ENCODE measurements at regions not wholly inside any gene's neighbourhood (a gene's known extent, or its start where the extent isn't known, plus 50 kb on each side); places are given as distances from the start of the nearest gene placed in this dataset.

DNA sequence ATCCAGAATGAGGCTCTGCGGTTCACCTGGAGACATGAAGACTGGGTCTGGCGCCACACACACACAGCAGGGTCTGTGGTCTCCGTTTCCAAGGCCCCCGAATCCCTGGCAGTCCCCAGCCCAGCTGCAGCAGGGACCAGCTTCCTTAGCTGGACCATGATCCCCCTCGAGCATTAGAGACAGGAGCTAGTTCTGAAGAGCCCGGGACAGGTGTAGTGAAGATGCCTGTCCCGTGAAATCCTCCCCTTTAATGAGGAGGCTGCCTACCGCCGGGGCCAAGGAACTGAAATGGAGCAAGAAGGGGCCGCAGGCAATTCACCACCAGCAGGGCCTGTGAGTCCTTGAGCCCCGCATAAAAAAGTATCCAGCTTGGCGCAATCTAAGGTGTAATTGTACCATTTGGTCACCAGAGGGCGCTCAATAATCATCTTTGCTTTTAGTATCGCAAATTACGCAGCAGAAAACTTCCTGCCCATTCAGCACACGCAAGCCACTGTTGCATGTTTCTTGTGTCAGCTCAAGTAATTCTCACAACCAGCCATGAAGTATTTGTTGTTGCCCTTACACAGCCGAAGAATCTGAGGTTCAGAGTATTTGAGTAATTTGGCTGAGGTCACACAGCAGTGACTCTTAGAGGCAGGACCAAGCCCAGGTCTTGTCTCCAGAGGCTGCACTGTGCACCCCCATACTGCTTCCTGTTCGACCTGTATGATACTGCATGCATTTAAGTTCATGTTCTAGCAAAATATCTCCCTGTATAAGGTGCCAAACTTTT lies 54.3 kb upstream of the PPP2R5C start:
- DNase-seq = peak; percentile 78

DNA sequence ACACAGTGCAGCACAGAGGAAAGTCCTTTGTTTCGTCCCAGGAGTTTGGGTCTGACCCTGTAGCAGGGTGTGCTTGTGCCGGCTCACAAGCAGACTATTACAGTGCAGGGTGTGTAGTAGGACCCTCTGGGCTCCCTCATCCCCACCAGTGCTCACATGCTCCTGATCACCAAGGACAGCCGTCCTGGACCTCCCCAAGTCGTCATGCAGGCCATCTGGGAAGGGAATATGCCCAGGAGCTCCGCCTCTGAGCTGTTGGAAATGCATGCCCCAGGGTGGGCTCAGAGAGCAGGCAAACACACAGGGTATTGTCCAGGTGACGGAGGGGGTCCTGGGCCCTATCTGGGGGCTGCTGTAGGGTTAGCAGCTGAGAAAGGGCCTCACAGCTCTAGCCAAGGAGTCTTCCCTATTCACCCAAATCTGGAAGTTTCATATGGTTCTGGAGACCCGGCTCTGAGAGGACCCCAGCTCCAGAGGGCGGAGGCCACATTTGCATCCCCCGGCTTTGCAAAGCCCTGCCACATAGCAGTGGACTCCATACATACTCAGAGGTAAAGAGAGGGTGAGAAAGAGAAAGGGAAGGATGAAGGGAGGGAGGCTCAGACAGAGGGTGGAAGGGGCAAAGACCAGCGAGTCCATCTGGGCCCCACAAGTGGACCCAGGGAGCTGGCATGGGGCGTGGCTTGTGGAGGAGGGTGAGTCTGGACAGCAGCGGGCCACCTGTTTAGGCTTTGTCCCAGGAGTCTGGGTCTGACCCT lies 53.5 kb upstream of the PPP2R5C start:
- no peak for DNase-seq

DNA sequence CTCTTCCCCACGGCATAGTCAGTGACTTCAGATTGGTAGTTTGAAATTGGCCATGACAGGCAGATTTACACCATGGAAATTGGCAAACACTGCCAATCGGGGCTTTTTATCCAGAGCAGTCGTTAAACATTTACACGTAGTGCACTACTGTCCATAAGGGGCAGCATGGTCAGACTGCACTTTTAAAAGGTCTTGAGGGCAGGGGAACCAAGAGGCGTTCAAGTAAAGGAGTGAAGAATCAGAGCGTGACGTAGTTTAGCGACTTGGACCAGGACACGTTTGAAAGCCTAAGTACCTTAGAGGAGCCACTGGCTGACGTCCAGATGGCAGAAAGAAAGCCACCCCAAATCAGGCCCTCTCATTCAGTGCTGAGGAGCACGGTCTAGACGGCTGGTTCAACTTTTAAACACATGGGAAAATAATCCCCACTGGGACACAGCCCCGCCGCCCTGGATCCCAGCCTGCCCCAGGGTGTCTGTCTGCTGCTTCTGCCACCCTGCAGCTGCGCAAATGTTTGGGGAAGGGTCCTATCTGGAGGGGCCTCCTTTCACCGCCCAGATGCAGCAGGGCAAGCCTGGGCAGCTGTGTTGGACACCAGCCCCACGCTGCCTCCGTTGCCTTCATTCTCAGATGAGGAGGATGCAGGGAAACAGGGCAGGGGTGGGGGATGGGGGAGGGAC lies 52.5 kb upstream of the PPP2R5C start:
- DNase-seq = no peak

DNA sequence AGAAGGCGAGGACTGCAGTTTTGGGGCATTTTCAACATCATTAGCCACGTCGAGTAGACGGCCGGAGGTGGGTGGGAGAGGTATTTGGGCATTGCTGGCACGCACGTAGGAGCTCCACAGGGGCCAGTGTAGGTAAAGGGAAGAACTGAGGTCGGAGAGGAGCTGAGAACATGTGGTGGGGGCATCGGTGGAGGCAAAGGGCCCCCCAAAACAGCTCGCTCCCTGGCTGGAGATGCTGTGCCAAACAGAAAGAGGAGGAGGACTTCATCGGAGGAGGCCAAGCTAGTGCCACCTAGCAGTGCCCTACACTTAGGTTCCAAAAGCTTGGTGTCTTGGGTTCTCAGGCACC lies 52.0 kb upstream of the PPP2R5C start:
- no peak for DNase-seq

DNA sequence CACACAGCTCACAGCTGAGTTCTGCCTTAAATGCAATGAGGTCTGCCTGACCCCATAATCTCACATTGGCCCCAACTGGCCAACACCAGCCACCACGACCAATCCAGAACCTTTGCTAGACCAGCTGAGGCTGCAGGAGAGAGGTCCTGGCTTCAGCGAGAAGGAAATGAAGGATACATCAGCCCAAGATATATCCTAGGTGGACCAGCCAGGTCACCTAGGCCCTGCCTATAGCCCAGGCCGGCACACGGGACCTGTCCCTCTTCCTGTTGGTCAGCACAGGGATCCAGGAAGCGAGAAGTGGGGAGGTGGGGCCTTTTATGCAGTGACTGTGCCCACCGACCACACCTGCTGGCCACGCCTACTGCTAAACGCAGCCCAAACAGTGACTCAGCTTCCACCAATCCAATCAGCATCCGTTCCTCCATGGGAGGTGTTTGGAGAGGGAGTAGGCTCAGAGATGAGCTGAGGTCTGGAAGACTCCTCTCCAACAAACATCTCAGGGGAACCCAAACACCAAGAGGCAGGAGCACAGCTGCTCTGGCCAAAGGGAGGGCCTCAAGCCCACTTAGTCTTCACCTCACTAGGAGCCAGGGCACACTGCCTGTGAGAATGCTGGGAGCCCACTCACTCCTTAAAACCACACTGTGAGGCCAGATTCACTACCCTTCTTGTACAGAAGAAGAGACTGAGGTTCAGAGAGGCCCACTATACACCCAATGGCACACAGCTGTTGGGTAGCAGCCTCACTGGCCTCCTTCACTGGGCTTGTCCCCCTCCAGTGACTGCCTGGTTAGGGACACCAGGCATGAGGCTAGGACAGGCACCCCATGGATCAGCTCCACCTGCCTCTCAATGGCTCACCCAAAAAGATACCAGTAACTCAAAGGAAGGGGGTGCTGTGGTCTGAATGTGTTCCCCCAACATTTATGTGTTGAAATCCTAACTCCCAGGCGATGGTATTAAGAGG lies 51.3 kb upstream of the PPP2R5C start:
- no peak for DNase-seq

DNA sequence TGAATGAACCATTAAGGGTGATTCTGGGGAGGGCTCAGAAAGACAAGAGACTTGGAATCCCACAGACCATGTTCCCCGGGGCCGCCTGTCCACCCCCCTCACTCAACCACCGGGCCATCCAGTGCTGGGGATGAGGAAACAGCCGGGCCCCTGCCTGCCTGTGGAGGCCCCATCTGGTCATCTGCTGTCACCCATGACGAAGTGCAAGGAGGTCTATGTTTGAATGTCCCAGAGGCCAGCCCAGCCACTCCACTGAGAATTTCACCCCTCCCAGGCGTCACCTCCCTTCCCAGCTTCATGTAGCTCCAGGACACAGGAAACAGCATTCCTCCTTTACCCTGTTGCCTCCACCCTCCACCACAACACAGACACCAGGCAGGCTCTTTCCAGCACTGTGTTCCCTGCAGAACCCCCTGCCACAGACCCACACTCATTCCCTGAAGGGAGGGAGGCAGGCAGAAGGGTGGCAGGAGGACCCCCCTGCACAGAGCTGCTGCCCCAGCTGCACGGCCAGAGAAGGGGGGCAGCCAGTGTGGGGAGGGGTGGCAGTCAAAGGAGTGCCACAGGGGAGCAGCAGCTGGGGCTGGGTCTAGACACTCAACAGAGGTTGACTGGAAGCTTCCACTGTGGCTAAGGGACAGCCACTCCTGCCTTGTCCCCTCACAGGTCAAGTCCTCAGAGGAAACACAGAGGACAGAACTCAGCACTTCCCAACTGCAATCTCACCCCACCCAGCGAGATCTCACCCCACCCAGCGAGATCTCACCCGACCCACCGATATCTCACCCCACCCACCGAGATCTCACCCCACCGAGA lies 50.3 kb upstream of the PPP2R5C start:
- no peak for DNase-seq
